ENCODE measurements at regions not wholly inside any gene's neighbourhood (a gene's known extent, or its start where the extent isn't known, plus 50 kb on each side); places are given as distances from the start of the nearest gene placed in this dataset.
A peak's percentile ranks its signal among the peaks of the same experiment; 100 is the strongest.

- intact Hi-C loops (cut with micrococcal nuclease; ENCODE audit: unreplicated experiment), result no loop called here
- TF ChIP-seq CTCF (IDR thresholded peaks at IDR 0.05; ENCODE audit: unreplicated experiment), result no peak
- BruUV-seq (replicated peaks), result no TSS peak
These were observed 130.7 kb upstream of the BACE2 start for GRCh38 chr21:41037212-41037611.

GRCh38 chr21:41037936-41038335 lies 130.0 kb upstream of the BACE2 start:
- CTCF ChIA-PET, result interaction anchor here (0.6 kb wide), 1 partner anchor 12 kb away, joined by 3 read pairs; no protein-coding TSS in a partner anchor
- H3K27ac Mint-ChIP-seq (ENCODE audit: unreplicated experiment), result no peak overlapping the region
- H3K27me3 Mint-ChIP-seq (ENCODE audit: unreplicated experiment), result peaks cover 10% of the 10 kb centered on the region
- peaks cover 5% of the 10 kb centered on the region for H3K9me3 Mint-ChIP-seq (ENCODE audit: low read depth, unreplicated experiment)
- no peak for DNase-seq
- H3K4me1 Mint-ChIP-seq (ENCODE audit: low read depth, unreplicated experiment), result no peaks in the 10 kb centered on the region
- H3K36me3 Mint-ChIP-seq (ENCODE audit: insufficient read depth, unreplicated experiment), result no peaks in the 10 kb centered on the region
- BruUV-seq (replicated peaks), result no TSS peak
- intact Hi-C loops (cut with micrococcal nuclease; ENCODE audit: unreplicated experiment), result no loop called here
- TF ChIP-seq CTCF (IDR thresholded peaks at IDR 0.05; ENCODE audit: unreplicated experiment), result no peak
- H3K4me3 Mint-ChIP-seq (ENCODE audit: low read depth, unreplicated experiment), result no peak overlapping the region

More at GRCh38 chr21:41037212-41037611, 130.7 kb upstream of the BACE2 start:
- H3K4me1 Mint-ChIP-seq (ENCODE audit: low read depth, unreplicated experiment), result no peaks in the 10 kb centered on the region
- peaks cover 10% of the 10 kb centered on the region for H3K27me3 Mint-ChIP-seq (ENCODE audit: unreplicated experiment)
- H3K27ac Mint-ChIP-seq (ENCODE audit: unreplicated experiment), result no peak overlapping the region
- no peak for DNase-seq
- peaks cover 5% of the 10 kb centered on the region for H3K9me3 Mint-ChIP-seq (ENCODE audit: low read depth, unreplicated experiment)
- H3K4me3 Mint-ChIP-seq (ENCODE audit: low read depth, unreplicated experiment), result no peak overlapping the region
- no peaks in the 10 kb centered on the region for H3K36me3 Mint-ChIP-seq (ENCODE audit: insufficient read depth, unreplicated experiment)
- CTCF ChIA-PET, result interaction anchor here (0.6 kb wide), 1 partner anchor 12 kb away, joined by 3 read pairs; no protein-coding TSS in a partner anchor

GRCh38 chr21:41043014-41043413 lies 124.9 kb upstream of the BACE2 start:
- peaks cover 33% of the 10 kb centered on the region for H3K27me3 Mint-ChIP-seq (ENCODE audit: unreplicated experiment)
- intact Hi-C loops (cut with micrococcal nuclease; ENCODE audit: unreplicated experiment), result no loop called here
- no peak overlapping the region for H3K27ac Mint-ChIP-seq (ENCODE audit: unreplicated experiment)
- no peak for TF ChIP-seq CTCF (IDR thresholded peaks at IDR 0.05; ENCODE audit: unreplicated experiment)
- BruUV-seq (replicated peaks), result no TSS peak
- no peaks in the 10 kb centered on the region for H3K4me1 Mint-ChIP-seq (ENCODE audit: low read depth, unreplicated experiment)
- no peaks in the 10 kb centered on the region for H3K36me3 Mint-ChIP-seq (ENCODE audit: insufficient read depth, unreplicated experiment)
- DNase-seq, result no peak
- CTCF ChIA-PET, result no interaction called here
- H3K4me3 Mint-ChIP-seq (ENCODE audit: low read depth, unreplicated experiment), result no peak overlapping the region
- no peaks in the 10 kb centered on the region for H3K9me3 Mint-ChIP-seq (ENCODE audit: low read depth, unreplicated experiment)

GRCh38 chr21:41045534-41046268 lies 122.3 kb upstream of the BACE2 start:
- H3K27me3 Mint-ChIP-seq (ENCODE audit: unreplicated experiment), result peaks cover 33% of the 10 kb centered on the region
- CTCF ChIA-PET, result interaction anchor here (0.8 kb wide), 1 partner anchor 56 kb away, joined by 3 read pairs; no protein-coding TSS in a partner anchor
- intact Hi-C loops (cut with micrococcal nuclease; ENCODE audit: unreplicated experiment), result no loop called here
- BruUV-seq (replicated peaks), result no TSS peak
- H3K9me3 Mint-ChIP-seq (ENCODE audit: low read depth, unreplicated experiment), result no peaks in the 10 kb centered on the region
- peak; percentile 39 for TF ChIP-seq CTCF (IDR thresholded peaks at IDR 0.05; ENCODE audit: unreplicated experiment)
- H3K4me1 Mint-ChIP-seq (ENCODE audit: low read depth, unreplicated experiment), result no peaks in the 10 kb centered on the region
- DNase-seq, result peak; percentile 12
- H3K4me3 Mint-ChIP-seq (ENCODE audit: low read depth, unreplicated experiment), result no peak overlapping the region
- no peaks in the 10 kb centered on the region for H3K36me3 Mint-ChIP-seq (ENCODE audit: insufficient read depth, unreplicated experiment)
- H3K27ac Mint-ChIP-seq (ENCODE audit: unreplicated experiment), result no peak overlapping the region

Data from Calu3 (cell line).